VCaP (cell line): ENCODE measurements at regions not wholly inside any gene's neighbourhood (a gene's known extent, or its start where the extent isn't known, plus 50 kb on each side); places are given as distances from the start of the nearest gene placed in this dataset.

Experiments
- H3K27ac ChIP-seq: fragments of 450-650 bp; 2 replicates; pipeline ENCODE4 v1.5.1; 2017
- TF ChIP-seq, protein P1 (sequence below): fragments of 450-650 bp; conservative IDR thresholded peaks from 2 replicates; pipeline ENCODE4 v1.5.1; 2017; ENCODE audit warnings: mild to moderate bottlenecking, moderate library complexity

DNA sequence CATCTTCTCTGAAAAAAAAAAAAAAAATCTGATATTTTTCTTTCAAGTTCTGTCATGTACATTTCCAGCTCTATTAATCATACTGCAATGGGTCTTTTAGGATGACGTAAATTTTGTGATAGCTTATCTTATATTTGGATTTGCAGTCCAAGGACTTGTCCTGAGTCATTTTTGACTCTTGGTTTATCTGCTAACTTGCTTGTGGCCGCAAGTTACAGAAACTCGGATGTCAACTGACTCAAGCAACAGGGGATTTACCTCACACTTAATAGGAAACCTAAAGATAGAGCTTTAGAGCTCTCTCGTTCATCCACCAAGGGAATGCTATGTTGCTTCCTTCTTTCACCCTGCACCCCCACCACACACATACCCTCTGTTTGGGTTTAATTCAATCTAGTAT lies 1433.8 kb upstream of the TENM3 start:
- no peak overlapping the region for H3K27ac ChIP-seq
- TF ChIP-seq, protein P1, sequence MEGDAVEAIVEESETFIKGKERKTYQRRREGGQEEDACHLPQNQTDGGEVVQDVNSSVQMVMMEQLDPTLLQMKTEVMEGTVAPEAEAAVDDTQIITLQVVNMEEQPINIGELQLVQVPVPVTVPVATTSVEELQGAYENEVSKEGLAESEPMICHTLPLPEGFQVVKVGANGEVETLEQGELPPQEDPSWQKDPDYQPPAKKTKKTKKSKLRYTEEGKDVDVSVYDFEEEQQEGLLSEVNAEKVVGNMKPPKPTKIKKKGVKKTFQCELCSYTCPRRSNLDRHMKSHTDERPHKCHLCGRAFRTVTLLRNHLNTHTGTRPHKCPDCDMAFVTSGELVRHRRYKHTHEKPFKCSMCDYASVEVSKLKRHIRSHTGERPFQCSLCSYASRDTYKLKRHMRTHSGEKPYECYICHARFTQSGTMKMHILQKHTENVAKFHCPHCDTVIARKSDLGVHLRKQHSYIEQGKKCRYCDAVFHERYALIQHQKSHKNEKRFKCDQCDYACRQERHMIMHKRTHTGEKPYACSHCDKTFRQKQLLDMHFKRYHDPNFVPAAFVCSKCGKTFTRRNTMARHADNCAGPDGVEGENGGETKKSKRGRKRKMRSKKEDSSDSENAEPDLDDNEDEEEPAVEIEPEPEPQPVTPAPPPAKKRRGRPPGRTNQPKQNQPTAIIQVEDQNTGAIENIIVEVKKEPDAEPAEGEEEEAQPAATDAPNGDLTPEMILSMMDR: no peak

- TF ChIP-seq, protein P1: no peak
Measured at GRCh38 chr4:180810581-180810980, 1432.6 kb upstream of the TENM3 start.

GRCh38 chr4:180811556-180811955 lies 1431.6 kb upstream of the TENM3 start:
- no peak overlapping the region for H3K27ac ChIP-seq
- TF ChIP-seq, protein P1: no peak

More at GRCh38 chr4:180810581-180810980, 1432.6 kb upstream of the TENM3 start:
- H3K27ac ChIP-seq: no peak overlapping the region

DNA sequence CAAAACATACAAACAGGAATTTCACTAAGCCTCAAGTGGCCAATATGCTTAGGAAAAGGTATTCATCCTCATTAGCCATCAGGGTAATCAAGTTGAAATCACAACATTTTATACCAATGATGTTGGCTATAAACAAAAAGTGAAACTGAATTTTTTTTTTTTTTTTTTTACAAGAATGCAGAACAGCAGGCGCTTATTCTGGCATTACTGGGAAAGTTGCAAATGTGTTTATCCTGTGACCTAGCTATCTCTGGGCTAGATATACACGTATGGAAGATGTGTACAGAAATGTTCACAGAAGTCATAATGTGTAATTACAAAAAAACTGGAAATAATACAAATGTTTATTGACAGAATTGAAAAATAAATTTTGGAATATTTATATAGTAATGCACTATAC lies 1430.4 kb upstream of the TENM3 start:
- no peak overlapping the region for H3K27ac ChIP-seq
- TF ChIP-seq, protein P1: no peak

GRCh38 chr4:180814875-180815417 lies 1428.3 kb upstream of the TENM3 start:
- no peak overlapping the region for H3K27ac ChIP-seq
- TF ChIP-seq, protein P1: no peak

DNA sequence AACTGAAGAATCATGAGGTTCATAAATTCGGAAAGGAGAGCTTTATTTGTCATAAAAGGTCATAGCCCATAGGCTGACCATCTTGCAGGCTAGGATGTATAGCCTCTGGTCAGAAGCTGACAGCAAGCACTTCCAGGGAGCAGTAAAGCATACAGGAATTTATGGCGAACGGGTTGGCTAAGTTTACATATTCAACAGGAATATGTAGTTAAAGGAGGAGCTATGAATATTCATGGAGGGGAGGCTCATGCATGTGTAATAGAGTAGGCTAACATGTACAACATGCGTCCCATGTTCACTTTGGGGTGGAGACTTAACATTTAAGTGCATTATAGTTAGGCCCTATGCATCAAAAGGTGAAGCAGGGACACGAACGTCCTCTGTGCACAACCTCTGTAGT lies 1425.7 kb upstream of the TENM3 start:
- H3K27ac ChIP-seq: no peak overlapping the region
- TF ChIP-seq, protein P1: no peak

DNA sequence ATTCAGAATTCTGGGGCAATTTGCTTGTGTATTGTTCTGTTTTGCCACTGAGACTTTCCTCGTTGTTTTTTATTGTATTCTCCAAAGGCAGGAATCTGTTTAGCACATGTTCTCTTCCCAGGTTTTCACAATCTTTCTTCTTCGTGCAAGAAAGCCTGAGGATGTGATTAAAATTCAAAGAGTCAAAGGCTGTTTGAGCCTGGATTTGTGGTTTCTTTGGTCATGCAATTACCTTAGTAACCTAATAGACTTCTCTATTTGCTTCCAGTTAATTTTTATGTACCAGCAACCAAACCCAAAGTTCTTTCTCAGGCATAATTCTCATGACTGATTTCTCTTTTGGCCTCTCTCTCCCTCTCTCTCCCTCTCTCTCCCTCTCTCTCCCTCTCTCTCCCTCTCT lies 1420.1 kb upstream of the TENM3 start:
- no peak overlapping the region for H3K27ac ChIP-seq
- TF ChIP-seq, protein P1: no peak
